H9 (cell line): ENCODE measurements at regions not wholly inside any gene's neighbourhood (a gene's known extent, or its start where the extent isn't known, plus 50 kb on each side); places are given as distances from the start of the nearest gene placed in this dataset.

Experiments
- DNase-seq: peaks from one replicate; pipeline ENCODE4 v3.0.0-alpha.2; 2017
- H2AFZ ChIP-seq: one replicate; pipeline ENCODE4 v1.6.1; 2013; ENCODE audit warnings: mild to moderate bottlenecking, low read length, control low read depth, moderate library complexity
- H2AK5ac ChIP-seq: 2 replicates; pipeline ENCODE4 v1.6.1; 2013; ENCODE audit warnings: low read length, control low read depth, mixed read lengths; ENCODE audit not compliant: insufficient read length
- H2BK120ac ChIP-seq: one replicate; pipeline ENCODE4 v1.6.1; 2013; ENCODE audit warnings: low read depth, mild to moderate bottlenecking, low read length, control low read depth, inconsistent platforms; ENCODE audit not compliant: poor library complexity, severe bottlenecking
- H2BK12ac ChIP-seq: 2 replicates; pipeline ENCODE4 v1.6.1; 2013; ENCODE audit warnings: low read length, control low read depth, mixed read lengths, low read depth; ENCODE audit not compliant: insufficient read length
- H2BK15ac ChIP-seq: 2 replicates; pipeline ENCODE4 v1.6.1; 2013; ENCODE audit warnings: low read depth, low read length, control low read depth
- H2BK20ac ChIP-seq: one replicate; pipeline ENCODE4 v1.6.1; 2013; ENCODE audit warnings: low read depth, mild to moderate bottlenecking, low read length, control low read depth, inconsistent platforms; ENCODE audit not compliant: poor library complexity, severe bottlenecking
- H2BK5ac ChIP-seq: 2 replicates; pipeline ENCODE4 v1.6.1; 2013; ENCODE audit warnings: low read length, control low read depth, mixed read lengths; ENCODE audit not compliant: insufficient read length
- H3K14ac ChIP-seq: 2 replicates; pipeline ENCODE4 v1.6.1; 2013; ENCODE audit warnings: low read length, control low read depth; ENCODE audit not compliant: insufficient read depth
- H3K18ac ChIP-seq: 2 replicates; pipeline ENCODE4 v1.6.1; 2013; ENCODE audit warnings: low read depth, mild to moderate bottlenecking, mixed read lengths, low read length, control low read depth; ENCODE audit not compliant: insufficient read length
- H3K23ac ChIP-seq: 2 replicates; pipeline ENCODE4 v1.6.1; 2013; ENCODE audit warnings: low read length, control low read depth, mixed read lengths, low read depth; ENCODE audit not compliant: insufficient read length
- H3K23me2 ChIP-seq: 2 replicates; pipeline ENCODE4 v1.6.1; 2013; ENCODE audit warnings: low read depth, mild to moderate bottlenecking, mixed read lengths, low read length, control low read depth; ENCODE audit not compliant: insufficient read length, poor library complexity, severe bottlenecking
- H3K27ac ChIP-seq: 2 replicates; pipeline ENCODE4 v1.5.1; 2013; ENCODE audit warnings: low read length, control low read depth, mixed read lengths, low read depth; ENCODE audit not compliant: insufficient read length
- H3K27me3 ChIP-seq: 2 replicates; pipeline ENCODE4 v1.6.1; 2013; ENCODE audit warnings: low read length, control low read depth, inconsistent platforms; ENCODE audit not compliant: insufficient read depth
- H3K4ac ChIP-seq: 2 replicates; pipeline ENCODE4 v1.6.1; 2013; ENCODE audit warnings: low read depth, mild to moderate bottlenecking, control low read depth, inconsistent platforms, low read length, moderate library complexity
- H3K4me1 ChIP-seq: 2 replicates; pipeline ENCODE4 v1.6.1; 2013; ENCODE audit warnings: low read length, control low read depth, inconsistent platforms; ENCODE audit not compliant: insufficient read depth
- H3K4me2 ChIP-seq: 2 replicates; pipeline ENCODE4 v1.6.1; 2013; ENCODE audit warnings: low read length, control low read depth, mixed read lengths; ENCODE audit not compliant: insufficient read length, insufficient read depth
- H3K56ac ChIP-seq: 2 replicates; pipeline ENCODE4 v1.6.1; 2013; ENCODE audit warnings: low read depth, mild to moderate bottlenecking, mixed read lengths, low read length, control low read depth; ENCODE audit not compliant: insufficient read length
- H3K79me1 ChIP-seq: 2 replicates; pipeline ENCODE4 v1.6.1; 2013; ENCODE audit warnings: low read depth, mild to moderate bottlenecking, moderate library complexity, low read length, control low read depth, inconsistent platforms; ENCODE audit not compliant: insufficient read depth, poor library complexity, severe bottlenecking
- H3K79me2 ChIP-seq: 2 replicates; pipeline ENCODE4 v1.6.1; 2013; ENCODE audit warnings: low read length, control low read depth, inconsistent platforms; ENCODE audit not compliant: insufficient read depth
- H3K9ac ChIP-seq: 2 replicates; pipeline ENCODE4 v1.6.1; 2013; ENCODE audit warnings: low read length, control low read depth, mixed read lengths; ENCODE audit not compliant: insufficient read length; ENCODE audit errors: extremely low read depth
- H3K9me3 ChIP-seq: one replicate; pipeline ENCODE4 v1.6.1; 2013; ENCODE audit warnings: low read depth, low read length, inconsistent platforms; ENCODE audit not compliant: control insufficient read depth
- H3T11ph ChIP-seq: one replicate; pipeline ENCODE4 v1.6.1; 2013; ENCODE audit warnings: mild to moderate bottlenecking, low read length, control low read depth, inconsistent platforms
- H4K20me1 ChIP-seq: one replicate; pipeline ENCODE4 v1.6.1; 2013; ENCODE audit not compliant: control insufficient read depth, insufficient read length, insufficient read depth
- H4K5ac ChIP-seq: 2 replicates; pipeline ENCODE4 v1.6.1; 2013; ENCODE audit warnings: low read depth, mild to moderate bottlenecking, mixed read lengths, low read length, control low read depth; ENCODE audit not compliant: insufficient read length
- H4K8ac ChIP-seq: replicated peaks from 2 replicates; pipeline ENCODE4 v1.6.1; 2013; ENCODE audit warnings: low read length, control low read depth, mixed read lengths, low read depth; ENCODE audit not compliant: insufficient read length
- H4K91ac ChIP-seq: 2 replicates; pipeline ENCODE4 v1.6.1; 2013; ENCODE audit warnings: low read depth, mild to moderate bottlenecking, moderate library complexity, mixed read lengths, low read length, control low read depth; ENCODE audit not compliant: insufficient read length
- H3K27ac Mint-ChIP-seq, 3 experiments: 2 replicates in 2 of 3; 3 replicates in 1 of 3; pipeline ENCODE4 v1.8.0; 2020 to 2021; ENCODE audit warnings: mixed read lengths in 3 of 3, mild to moderate bottlenecking in 1 of 3, moderate library complexity in 1 of 3
- H3K27me3 Mint-ChIP-seq: 2 replicates; pipeline ENCODE4 v1.8.0; 2021; ENCODE audit warnings: low read depth, mild to moderate bottlenecking, moderate library complexity, mixed read lengths
- H3K36me3 Mint-ChIP-seq, 3 experiments: 2 replicates in 2 of 3; 3 replicates in 1 of 3; pipeline ENCODE4 v1.8.0; 2020 to 2021; ENCODE audit warnings: low read depth in 3 of 3, mixed read lengths in 3 of 3; ENCODE audit not compliant: insufficient read depth in 1 of 3
- H3K4me1 Mint-ChIP-seq, 2 experiments: 2 replicates each; pipeline ENCODE4 v1.8.0; 2020; ENCODE audit warnings: mixed read lengths in 2 of 2
- H3K4me3 Mint-ChIP-seq, 2 experiments: 2 replicates in 1 of 2; 3 replicates in 1 of 2; pipeline ENCODE4 v1.8.0; 2020 to 2021; ENCODE audit warnings: mild to moderate bottlenecking in 2 of 2, mixed read lengths in 2 of 2, moderate library complexity in 1 of 2
- H3K9me3 Mint-ChIP-seq, 2 experiments: 2 replicates in 1 of 2; 3 replicates in 1 of 2; pipeline ENCODE4 v1.8.0; 2020; ENCODE audit warnings: mild to moderate bottlenecking in 2 of 2, mixed read lengths in 2 of 2, moderate library complexity in 1 of 2
- CTCF ChIP-seq: fragments of 200-600 bp; sonication (generic); conservative IDR thresholded peaks from 3 replicates; pipeline ENCODE4 v1.8.0; 2021; ENCODE audit warnings: antibody characterized with exemption, mild to moderate bottlenecking
- WGBS: extraction: QIAGEN DNeasy Blood & Tissue Kit; methylation state at CpG from one replicate; pipeline ENCODE4 v1.1.7; 2013; ENCODE audit warnings: missing lambda C conversion rate, low lambda C conversion rate, mixed read lengths; ENCODE audit not compliant: insufficient read length; ENCODE audit errors: extremely low coverage; 5-methylcytosine and 5-hydroxymethylcytosine counted together

- no peaks in the 10 kb centered on the region for H3K23me2 ChIP-seq
- no peak overlapping the region for H3K4me2 ChIP-seq
- H3K27ac ChIP-seq: no peak overlapping the region
- no peaks in the 10 kb centered on the region for H3K79me1 ChIP-seq
- no peaks in the 10 kb centered on the region for H3K27me3 ChIP-seq
- H3K4me3 Mint-ChIP-seq: no peak overlapping the region
- no peak overlapping the region for H2BK15ac ChIP-seq
- H4K8ac ChIP-seq: no peak overlapping the region
- no peak overlapping the region for H4K91ac ChIP-seq
- no peaks in the 10 kb centered on the region for H3K36me3 Mint-ChIP-seq
- peaks cover 36 to 75% of the 10 kb centered on the region in 2 experiments for H3K4me1 Mint-ChIP-seq
- H3K14ac ChIP-seq: no peak overlapping the region
- H3K56ac ChIP-seq: no peak overlapping the region
- H3K27me3 Mint-ChIP-seq: no peaks in the 10 kb centered on the region; the same call in 1 of the 2 replicates
- no peak for TF ChIP-seq CTCF
- H3K9me3 ChIP-seq: no peaks in the 10 kb centered on the region
- H3K4ac ChIP-seq: no peak overlapping the region
- no peak overlapping the region for H2BK12ac ChIP-seq
- no peaks in the 10 kb centered on the region for H3K9me3 Mint-ChIP-seq
- no peak for DNase-seq
- H3K4me1 ChIP-seq: peaks cover 4% of the 10 kb centered on the region
- no peaks in the 10 kb centered on the region for H4K20me1 ChIP-seq
- H2AK5ac ChIP-seq: no peak overlapping the region
- H4K5ac ChIP-seq: no peak overlapping the region
- H3K9ac ChIP-seq: no peak overlapping the region
- WGBS: no CpG with 5 or more reads among the region's 2 CpGs
- no peak overlapping the region for H2BK20ac ChIP-seq
- H3K23ac ChIP-seq: no peak overlapping the region
- H3K79me2 ChIP-seq: no peaks in the 10 kb centered on the region
- H2AFZ ChIP-seq: no peak overlapping the region
- H3K27ac Mint-ChIP-seq: no peak overlapping the region
- H3T11ph ChIP-seq: no peak overlapping the region
- no peak overlapping the region for H2BK5ac ChIP-seq
- H2BK120ac ChIP-seq: no peak overlapping the region
- no peak overlapping the region for H3K18ac ChIP-seq
Measured at GRCh38 chr18:6569813-6570212, 155.1 kb upstream of the L3MBTL4 start.
